Pancreas (tissue), 10 donors: ENCODE measurements at regions not wholly inside any gene's neighbourhood (a gene's known extent, or its start where the extent isn't known, plus 50 kb on each side); places are given as distances from the start of the nearest gene placed in this dataset.
"Not testable (repeated sequence)": the region's sequence is repeated elsewhere in the genome, so short reads cannot be mapped to it uniquely, and the experiment has no call there.

ENCODE experiments used
- ATAC-seq, 4 donors: fragments of 200-7000 bp; cut with Tn5 transposase; one replicate each; pipeline versions ENCODE4 v1.8.0 to v1.9.1; 2020; ENCODE audit warnings: mild to moderate bottlenecking in 4 of 4, moderate library complexity in 4 of 4
- DNase-seq, 6 donors: peaks; one replicate each; pipeline ENCODE4 v3.0.0-alpha.2; 2020
- FAIRE-seq: peaks from 2 replicates; lab custom pipeline; 2012; peaks lifted over from hg19 to GRCh38; lab: Jason Lieb, UNC
- H3K27ac ChIP-seq, 4 donors: fragments of 200-600 bp; sonication (generic); 1 replicate in 3 of 4; 2 replicates in 1 of 4; pipeline versions ENCODE4 v1.5.0 to v1.8.0; 2020
- H3K27me3 ChIP-seq, 4 donors: fragments of 200-600 bp; one replicate each; pipeline ENCODE4 v1.8.0; 2021
- H3K36me3 ChIP-seq, 3 donors: fragments of 200-600 bp; sonication (generic) in 1 of 3; one replicate each; pipeline versions ENCODE4 v1.5.0 to v1.8.0; 2020 to 2021
- H3K4me1 ChIP-seq, 3 donors: fragments of 200-600 bp; one replicate each; pipeline ENCODE4 v1.8.0; 2021
- H3K4me3 ChIP-seq, 4 donors: fragments of 200-600 bp; sonication (generic) in 2 of 4; one replicate each; pipeline versions ENCODE4 v1.5.0 to v1.8.0; 2020 to 2021
- H3K9me3 ChIP-seq, 4 donors: fragments of 200-600 bp; one replicate each; pipeline ENCODE4 v1.8.0; 2021
- CTCF ChIP-seq, 4 donors: fragments of 200-600 bp; sonication (generic) in 3 of 4; IDR thresholded peaks; one replicate each; pipeline versions ENCODE4 v1.5.0 to v1.8.0; 2021; ENCODE audit warnings: antibody characterized with exemption in 4 of 4
- WGBS, 2 donors: extraction: QIAGEN DNeasy Blood & Tissue Kit; methylation state at CpG; one replicate each; pipeline ENCODE4 v1.1.7; 2013; 5-methylcytosine and 5-hydroxymethylcytosine counted together
- intact Hi-C, 3 donors: fragments of 100-400 bp; cut with DNase I; formaldehyde crosslinking; loops; one replicate each; pipeline versions ENCODE4 v1.11.1 to v1.14.2; 2022
- donor health status: healthy with polysubstance abuse.
- donor health status: DM: no; HTN: no; CAD: no; lungs with moderate emphysema.
- donor health status: DM: no; HTN: no; CAD: no.
- donor health status: control.
- donor health status: control.
- donor health status: Bipolar disorder and iron deficiency.
- donor health status: DM: yes; HTN: yes; CAD: no.
- donor health status: DM: no; HTN: no; CAD: no.
- donor health status: DM: no; HTN: no; CAD: no.
- donor health status: DM: yes; HTN: yes; CAD: no.

- Histone ChIP-seq H3K27ac (no peak overlapping the region), H3K4me3 (no peak overlapping the region), H3K36me3 (no peaks in the 10 kb centered on the region), H3K4me1 (no peaks in the 10 kb centered on the region), H3K27me3 (no peaks in the 10 kb centered on the region), H3K9me3 (no peaks in the 10 kb centered on the region)
- intact Hi-C loops, result no loop called here
- TF ChIP-seq CTCF (IDR thresholded peaks at IDR 0.05), result no peak
- DNase-seq (peak in 1 of 6 donors; percentile 32), ATAC-seq (no peak), FAIRE-seq (no peak)
- WGBS, 2 donors, result 72 to 81% methylated on average over 14 of the region's 14 CpGs
Measured at GRCh38 chr12:41998436-41998835, 146.2 kb downstream of the GXYLT1 start.

GRCh38 chr12:41993283-41993682, 151.4 kb downstream of the GXYLT1 start:
- no peak for TF ChIP-seq CTCF (IDR thresholded peaks at IDR 0.05)
- no peaks in the 10 kb centered on the region for H3K9me3 ChIP-seq
- no peak overlapping the region for H3K4me3 ChIP-seq
- FAIRE-seq, result no peak
- DNase-seq, result no peak
- no peaks in the 10 kb centered on the region for H3K27me3 ChIP-seq
- no peaks in the 10 kb centered on the region for H3K4me1 ChIP-seq
- WGBS, 2 donors, result 43 to 46% methylated on average over 2 of the region's 2 CpGs
- intact Hi-C loops, result no loop called here
- H3K36me3 ChIP-seq, result no peaks in the 10 kb centered on the region
- ATAC-seq, result no peak
- no peak overlapping the region for H3K27ac ChIP-seq

- H3K9me3 ChIP-seq, result no peaks in the 10 kb centered on the region
- H3K36me3 ChIP-seq, result no peaks in the 10 kb centered on the region
- ATAC-seq (no peak), FAIRE-seq (no peak), DNase-seq (no peak)
- no peak overlapping the region for H3K27ac ChIP-seq
- no peak overlapping the region for H3K4me3 ChIP-seq
- WGBS, 2 donors, result 38 to 46% methylated on average over 3 of the region's 3 CpGs
- H3K27me3 ChIP-seq, result no peaks in the 10 kb centered on the region
- no peak for TF ChIP-seq CTCF (IDR thresholded peaks at IDR 0.05)
- H3K4me1 ChIP-seq, result no peaks in the 10 kb centered on the region
- intact Hi-C loops, result no loop called here
Measured at GRCh38 chr12:41992692-41993215, 151.9 kb downstream of the GXYLT1 start.

GRCh38 chr12:41992022-41992421, 152.7 kb downstream of the GXYLT1 start:
- Histone ChIP-seq H3K27ac (no peak overlapping the region), H3K4me1 (no peaks in the 10 kb centered on the region), H3K36me3 (no peaks in the 10 kb centered on the region), H3K4me3 (no peak overlapping the region), H3K9me3 (no peaks in the 10 kb centered on the region), H3K27me3 (no peaks in the 10 kb centered on the region)
- 13 to 16% methylated on average over 1 of the region's 1 CpG for WGBS, 2 donors
- TF ChIP-seq CTCF (IDR thresholded peaks at IDR 0.05), result no peak
- no peak for DNase-seq
- ATAC-seq, result peak in 2 of 4 donors; percentile 33 to 66
- FAIRE-seq, result no peak
- intact Hi-C loops, result no loop called here

GRCh38 chr12:41988715-41989114, 156.0 kb downstream of the GXYLT1 start:
- ATAC-seq (no peak), DNase-seq (no peak), FAIRE-seq (no peak)
- H3K4me1 ChIP-seq, result no peaks in the 10 kb centered on the region
- no peaks in the 10 kb centered on the region for H3K9me3 ChIP-seq
- no peaks in the 10 kb centered on the region for H3K36me3 ChIP-seq
- no peak for TF ChIP-seq CTCF (IDR thresholded peaks at IDR 0.05)
- 82 to 92% methylated on average over 2 of the region's 2 CpGs for WGBS, 2 donors
- intact Hi-C loops, result no loop called here
- H3K4me3 ChIP-seq, result no peak overlapping the region
- no peaks in the 10 kb centered on the region for H3K27me3 ChIP-seq
- H3K27ac ChIP-seq, result no peak overlapping the region

- H3K9me3 ChIP-seq, H3K4me3 ChIP-seq, H3K36me3 ChIP-seq, FAIRE-seq, intact Hi-C loops, ATAC-seq, DNase-seq, H3K4me1 ChIP-seq, H3K27ac ChIP-seq, H3K27me3 ChIP-seq: not testable (repeated sequence)
- 61 to 76% methylated on average over 2 of the region's 2 CpGs for WGBS, 2 donors
Measured at GRCh38 chr12:41986513-41986912, 158.2 kb downstream of the GXYLT1 start.
